ENCODE measurements at regions not wholly inside any gene's neighbourhood (a gene's known extent, or its start where the extent isn't known, plus 50 kb on each side); places are given as distances from the start of the nearest gene placed in this dataset.

GRCh38 chr15:62691008-62691407 lies 351.5 kb upstream of the TPM1 start:
- Histone ChIP-seq H4K20me1 (ENCODE audit: insufficient read depth) (no peaks in the 10 kb centered on the region), H3K79me2 (ENCODE audit: low read depth) (no peaks in the 10 kb centered on the region), H3K9me2 (ENCODE audit: insufficient read depth) (no peaks in the 10 kb centered on the region), H3K9me3 (ENCODE audit: insufficient read depth, low read depth) (no peaks in the 10 kb centered on the region), H3K27me3 (ENCODE audit: insufficient read depth, low read depth) (no peaks in the 10 kb centered on the region), H3F3A (ENCODE audit: insufficient read depth, low read depth) (no peaks in the 10 kb centered on the region), H3K4me1 (replicated peaks; ENCODE audit: insufficient read depth) (no peaks in the 10 kb centered on the region), H2AFZ (no peak overlapping the region), H3K36me3 (ENCODE audit: low read depth) (no peaks in the 10 kb centered on the region), H3K27ac (no peak overlapping the region), H3K4me3 (no peak overlapping the region), H3K4me2 (no peak overlapping the region)
- no TSS peak for BruUV-seq (replicated peaks)
- ChIA-PET POLR2A (ENCODE audit: unreplicated experiment) (no interaction called here), CTCF (interaction anchor here (0.5 kb wide), 1 partner anchor 74 kb away, joined by 3 read pairs; no protein-coding TSS in a partner anchor)
- intact Hi-C loops (cut with micrococcal nuclease; ENCODE audit: unreplicated experiment), result no loop called here
- no peak for DNase-seq
- TF ChIP-seq EZH2 (IDR thresholded peaks at IDR 0.05; ENCODE audit: low read depth), result no peak
- TF ChIP-seq, protein P1, sequence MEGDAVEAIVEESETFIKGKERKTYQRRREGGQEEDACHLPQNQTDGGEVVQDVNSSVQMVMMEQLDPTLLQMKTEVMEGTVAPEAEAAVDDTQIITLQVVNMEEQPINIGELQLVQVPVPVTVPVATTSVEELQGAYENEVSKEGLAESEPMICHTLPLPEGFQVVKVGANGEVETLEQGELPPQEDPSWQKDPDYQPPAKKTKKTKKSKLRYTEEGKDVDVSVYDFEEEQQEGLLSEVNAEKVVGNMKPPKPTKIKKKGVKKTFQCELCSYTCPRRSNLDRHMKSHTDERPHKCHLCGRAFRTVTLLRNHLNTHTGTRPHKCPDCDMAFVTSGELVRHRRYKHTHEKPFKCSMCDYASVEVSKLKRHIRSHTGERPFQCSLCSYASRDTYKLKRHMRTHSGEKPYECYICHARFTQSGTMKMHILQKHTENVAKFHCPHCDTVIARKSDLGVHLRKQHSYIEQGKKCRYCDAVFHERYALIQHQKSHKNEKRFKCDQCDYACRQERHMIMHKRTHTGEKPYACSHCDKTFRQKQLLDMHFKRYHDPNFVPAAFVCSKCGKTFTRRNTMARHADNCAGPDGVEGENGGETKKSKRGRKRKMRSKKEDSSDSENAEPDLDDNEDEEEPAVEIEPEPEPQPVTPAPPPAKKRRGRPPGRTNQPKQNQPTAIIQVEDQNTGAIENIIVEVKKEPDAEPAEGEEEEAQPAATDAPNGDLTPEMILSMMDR (conservative IDR thresholded peaks at IDR 0.05), result no peak

DNA sequence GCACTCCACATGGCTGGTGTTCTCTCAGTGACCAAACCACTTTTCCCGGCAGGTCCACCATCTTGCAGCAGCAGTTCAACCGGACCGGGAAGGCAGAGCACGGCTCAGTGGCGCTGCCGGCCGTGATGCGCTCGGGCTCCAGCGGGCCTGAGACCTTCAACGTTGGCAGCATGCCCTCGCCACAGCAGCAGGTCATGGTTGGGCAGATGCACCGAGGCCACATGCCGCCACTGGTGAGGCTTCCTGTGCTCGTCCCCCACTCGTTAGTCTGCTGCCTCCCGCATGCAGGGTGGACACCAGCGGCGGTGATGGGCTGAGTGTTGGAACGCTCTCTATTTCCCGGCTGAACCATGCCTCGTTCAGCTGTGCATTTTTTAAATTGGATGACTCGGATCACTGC lies 344.9 kb upstream of the TPM1 start:
- H3K27me3 ChIP-seq (ENCODE audit: insufficient read depth, low read depth), result no peaks in the 10 kb centered on the region
- no peaks in the 10 kb centered on the region for H3K9me3 ChIP-seq (ENCODE audit: insufficient read depth, low read depth)
- ChIA-PET CTCF (no interaction called here), POLR2A (ENCODE audit: unreplicated experiment) (no interaction called here)
- H3K36me3 ChIP-seq (ENCODE audit: low read depth), result no peaks in the 10 kb centered on the region
- H2AFZ ChIP-seq, result no peak overlapping the region
- intact Hi-C loops (cut with micrococcal nuclease; ENCODE audit: unreplicated experiment), result no loop called here
- H3K4me3 ChIP-seq, result no peak overlapping the region
- BruUV-seq (replicated peaks), result no TSS peak
- DNase-seq, result no peak
- no peaks in the 10 kb centered on the region for H3F3A ChIP-seq (ENCODE audit: insufficient read depth, low read depth)
- H3K27ac ChIP-seq, result no peak overlapping the region
- TF ChIP-seq, protein P1 (conservative IDR thresholded peaks at IDR 0.05), result no peak
- no peak for TF ChIP-seq EZH2 (IDR thresholded peaks at IDR 0.05; ENCODE audit: low read depth)
- no peaks in the 10 kb centered on the region for H4K20me1 ChIP-seq (ENCODE audit: insufficient read depth)
- H3K4me2 ChIP-seq, result no peak overlapping the region
- no peaks in the 10 kb centered on the region for H3K79me2 ChIP-seq (ENCODE audit: low read depth)
- H3K9me2 ChIP-seq (ENCODE audit: insufficient read depth), result no peaks in the 10 kb centered on the region
- no peaks in the 10 kb centered on the region for H3K4me1 ChIP-seq (replicated peaks; ENCODE audit: insufficient read depth)

- H3K4me3 ChIP-seq, result no peak overlapping the region
- no peak overlapping the region for H3K4me2 ChIP-seq
- H3F3A ChIP-seq (ENCODE audit: insufficient read depth, low read depth), result no peaks in the 10 kb centered on the region
- ChIA-PET CTCF (no interaction called here), POLR2A (ENCODE audit: unreplicated experiment) (interaction anchor here (0.7 kb wide), 1 partner anchor 211 kb away, joined by 12 read pairs; no protein-coding TSS in a partner anchor)
- no peaks in the 10 kb centered on the region for H3K9me2 ChIP-seq (ENCODE audit: insufficient read depth)
- no peaks in the 10 kb centered on the region for H3K36me3 ChIP-seq (ENCODE audit: low read depth)
- H2AFZ ChIP-seq, result no peak overlapping the region
- H4K20me1 ChIP-seq (ENCODE audit: insufficient read depth), result no peaks in the 10 kb centered on the region
- DNase-seq, result no peak
- H3K9me3 ChIP-seq (ENCODE audit: insufficient read depth, low read depth), result no peaks in the 10 kb centered on the region
- no peaks in the 10 kb centered on the region for H3K79me2 ChIP-seq (ENCODE audit: low read depth)
- no peaks in the 10 kb centered on the region for H3K4me1 ChIP-seq (replicated peaks; ENCODE audit: insufficient read depth)
- H3K27me3 ChIP-seq (ENCODE audit: insufficient read depth, low read depth), result no peaks in the 10 kb centered on the region
- no TSS peak for BruUV-seq (replicated peaks)
- TF ChIP-seq, protein P1 (conservative IDR thresholded peaks at IDR 0.05), result no peak
- no peak for TF ChIP-seq EZH2 (IDR thresholded peaks at IDR 0.05; ENCODE audit: low read depth)
- intact Hi-C loops (cut with micrococcal nuclease; ENCODE audit: unreplicated experiment), result no loop called here
- H3K27ac ChIP-seq, result no peak overlapping the region
Measured at GRCh38 chr15:62698646-62699045, 343.9 kb upstream of the TPM1 start.
